ENCODE measurements at regions not wholly inside any gene's neighbourhood (a gene's known extent, or its start where the extent isn't known, plus 50 kb on each side); places are given as distances from the start of the nearest gene placed in this dataset.
A peak's percentile ranks its signal among the peaks of the same experiment; 100 is the strongest.

GRCh38 chr10:107427016-107427415 lies 262.5 kb upstream of the SORCS1 start:
- TF ChIP-seq CTCF (conservative IDR thresholded peaks at IDR 0.05; ENCODE audit: low read depth, low read length) (no peak), EZH2 (IDR thresholded peaks at IDR 0.05; ENCODE audit: low read length, unreplicated experiment) (no peak), EZH2phosphoT487 (IDR thresholded peaks at IDR 0.05; ENCODE audit: borderline replicate concordance, low read length) (no peak)
- Histone ChIP-seq H3F3A (ENCODE audit: low read length, unreplicated experiment) (no peaks in the 10 kb centered on the region), H3K27me3 (ENCODE audit: low read length) (no peaks in the 10 kb centered on the region), H2AFZ (ENCODE audit: low read length) (no peak overlapping the region), H3K4me3 (ENCODE audit: low read length) (no peak overlapping the region), H3K27ac (ENCODE audit: low read length) (no peak overlapping the region), H3K9me3 (ENCODE audit: low read length) (no peaks in the 10 kb centered on the region), H3K79me2 (ENCODE audit: low read length) (no peaks in the 10 kb centered on the region), H3K9me2 (replicated peaks; ENCODE audit: low read length) (no peaks in the 10 kb centered on the region), H3K4me2 (ENCODE audit: low read length) (no peak overlapping the region), H3K9ac (ENCODE audit: low read length) (no peak overlapping the region), H4K20me1 (ENCODE audit: low read length) (no peaks in the 10 kb centered on the region), H3K4me1 (ENCODE audit: insufficient read depth, low read length) (no peaks in the 10 kb centered on the region), H3K36me3 (ENCODE audit: low read depth, low read length) (no peaks in the 10 kb centered on the region)
- ChIA-PET POLR2A (ENCODE audit: unreplicated experiment) (interaction anchor here (0.5 kb wide), 1 partner anchor 66 kb away, joined by 6 read pairs; no protein-coding TSS in a partner anchor), CTCF (no interaction called here)
- intact Hi-C loops (cut with micrococcal nuclease), result loop anchor here (10.0 kb wide), 1 partner anchor 188 kb away; no protein-coding TSS in a partner anchor
- DNase-seq, result no peak
- BruUV-seq (replicated peaks), result no TSS peak
- ATAC-seq, result no peak

- CTCF ChIA-PET, result no interaction called here
- no peak overlapping the region for H3K9ac ChIP-seq (ENCODE audit: low read length)
- POLR2A ChIA-PET (ENCODE audit: unreplicated experiment), result no interaction called here
- H3K27me3 ChIP-seq (ENCODE audit: low read length), result no peaks in the 10 kb centered on the region
- no peaks in the 10 kb centered on the region for H3K9me3 ChIP-seq (ENCODE audit: low read length)
- H3K79me2 ChIP-seq (ENCODE audit: low read length), result no peaks in the 10 kb centered on the region
- TF ChIP-seq CTCF (conservative IDR thresholded peaks at IDR 0.05; ENCODE audit: low read depth, low read length) (no peak), EZH2 (IDR thresholded peaks at IDR 0.05; ENCODE audit: low read length, unreplicated experiment) (no peak), EZH2phosphoT487 (IDR thresholded peaks at IDR 0.05; ENCODE audit: borderline replicate concordance, low read length) (no peak)
- no peak; the same call in 1 of the 2 replicates for ATAC-seq
- H3K36me3 ChIP-seq (ENCODE audit: low read depth, low read length), result no peaks in the 10 kb centered on the region
- no peaks in the 10 kb centered on the region for H4K20me1 ChIP-seq (ENCODE audit: low read length)
- H3F3A ChIP-seq (ENCODE audit: low read length, unreplicated experiment), result no peaks in the 10 kb centered on the region
- no peak overlapping the region for H3K27ac ChIP-seq (ENCODE audit: low read length)
- peak overlapping the region; percentile 67 for H2AFZ ChIP-seq (ENCODE audit: low read length)
- no peaks in the 10 kb centered on the region for H3K4me1 ChIP-seq (ENCODE audit: insufficient read depth, low read length)
- H3K4me3 ChIP-seq (ENCODE audit: low read length), result peak overlapping the region; percentile 12
- no peak for DNase-seq
- H3K4me2 ChIP-seq (ENCODE audit: low read length), result peak overlapping the region; percentile 38
- no TSS peak for BruUV-seq (replicated peaks)
- intact Hi-C loops (cut with micrococcal nuclease), result loop anchor here (10.0 kb wide), 1 partner anchor 189 kb away; no protein-coding TSS in a partner anchor
- no peaks in the 10 kb centered on the region for H3K9me2 ChIP-seq (replicated peaks; ENCODE audit: low read length)
Measured at GRCh38 chr10:107425931-107426553, 261.5 kb upstream of the SORCS1 start.

- ChIA-PET POLR2A (ENCODE audit: unreplicated experiment) (no interaction called here), CTCF (no interaction called here)
- no peaks in the 10 kb centered on the region for H3K9me3 ChIP-seq (ENCODE audit: low read length)
- H3K27me3 ChIP-seq (ENCODE audit: low read length), result no peaks in the 10 kb centered on the region
- H3K4me2 ChIP-seq (ENCODE audit: low read length), result no peak overlapping the region
- BruUV-seq (replicated peaks), result no TSS peak
- no peak overlapping the region for H2AFZ ChIP-seq (ENCODE audit: low read length)
- DNase-seq (no peak), ATAC-seq (no peak)
- no peaks in the 10 kb centered on the region for H3K9me2 ChIP-seq (replicated peaks; ENCODE audit: low read length)
- no peaks in the 10 kb centered on the region for H3K79me2 ChIP-seq (ENCODE audit: low read length)
- intact Hi-C loops (cut with micrococcal nuclease), result loop anchor here (10.0 kb wide), 1 partner anchor 190 kb away; no protein-coding TSS in a partner anchor
- no peaks in the 10 kb centered on the region for H4K20me1 ChIP-seq (ENCODE audit: low read length)
- no peak overlapping the region for H3K9ac ChIP-seq (ENCODE audit: low read length)
- TF ChIP-seq CTCF (conservative IDR thresholded peaks at IDR 0.05; ENCODE audit: low read depth, low read length) (no peak), EZH2 (IDR thresholded peaks at IDR 0.05; ENCODE audit: low read length, unreplicated experiment) (no peak)
- no peaks in the 10 kb centered on the region for H3K36me3 ChIP-seq (ENCODE audit: low read depth, low read length)
- no peaks in the 10 kb centered on the region for H3K4me1 ChIP-seq (ENCODE audit: insufficient read depth, low read length)
- no peak overlapping the region for H3K4me3 ChIP-seq (ENCODE audit: low read length)
- H3F3A ChIP-seq (ENCODE audit: low read length, unreplicated experiment), result no peaks in the 10 kb centered on the region
- H3K27ac ChIP-seq (ENCODE audit: low read length), result no peak overlapping the region
Measured at GRCh38 chr10:107424628-107425027, 260.1 kb upstream of the SORCS1 start.
